Esophagus (tissue), 2 donors: ENCODE measurements at regions not wholly inside any gene's neighbourhood (a gene's known extent, or its start where the extent isn't known, plus 50 kb on each side); places are given as distances from the start of the nearest gene placed in this dataset.
"Not testable (repeated sequence)": the region's sequence is repeated elsewhere in the genome, so short reads cannot be mapped to it uniquely, and the experiment has no call there.

Experiments used
- H3K27ac ChIP-seq, 2 donors: one replicate each; pipeline ENCODE4 v1.5.1; 2013; ENCODE audit warnings: low read depth in 2 of 2, mild to moderate bottlenecking in 2 of 2, inconsistent platforms in 1 of 2, low read length in 1 of 2, moderate library complexity in 1 of 2
- H3K27me3 ChIP-seq, 2 donors: one replicate each; pipeline ENCODE4 v1.6.1; 2013; ENCODE audit warnings: low read length in 2 of 2, control low read depth in 1 of 2, mild to moderate bottlenecking in 1 of 2; ENCODE audit not compliant: insufficient read depth in 2 of 2, control insufficient read depth in 1 of 2
- H3K36me3 ChIP-seq, 2 donors: one replicate each; pipeline ENCODE4 v1.6.1; 2013; ENCODE audit warnings: low read length in 1 of 2; ENCODE audit not compliant: control insufficient read depth in 2 of 2, insufficient read depth in 2 of 2
- H3K4me1 ChIP-seq, 2 donors: one replicate each; pipeline ENCODE4 v1.6.1; 2013; ENCODE audit warnings: low read length in 1 of 2; ENCODE audit not compliant: control insufficient read depth in 2 of 2, insufficient read depth in 2 of 2
- H3K4me3 ChIP-seq, 2 donors: one replicate each; pipeline ENCODE4 v1.5.1; 2013; ENCODE audit warnings: low read length in 2 of 2, mild to moderate bottlenecking in 2 of 2, low read depth in 1 of 2, moderate library complexity in 1 of 2
- H3K9me3 ChIP-seq, 2 donors: one replicate each; pipeline ENCODE4 v1.6.1; 2013; ENCODE audit warnings: mild to moderate bottlenecking in 2 of 2, low read depth in 1 of 2, low read length in 1 of 2, moderate library complexity in 1 of 2; ENCODE audit not compliant: control insufficient read depth in 2 of 2, insufficient read depth in 1 of 2
- WGBS, 2 donors: extraction: QIAGEN DNeasy Blood & Tissue Kit; methylation state at CpG; one replicate each; pipeline ENCODE4 v1.1.7; 2013; 5-methylcytosine and 5-hydroxymethylcytosine counted together
- donor health status: healthy with polysubstance abuse.
- donor health status: Bipolar disorder and iron deficiency.

DNA sequence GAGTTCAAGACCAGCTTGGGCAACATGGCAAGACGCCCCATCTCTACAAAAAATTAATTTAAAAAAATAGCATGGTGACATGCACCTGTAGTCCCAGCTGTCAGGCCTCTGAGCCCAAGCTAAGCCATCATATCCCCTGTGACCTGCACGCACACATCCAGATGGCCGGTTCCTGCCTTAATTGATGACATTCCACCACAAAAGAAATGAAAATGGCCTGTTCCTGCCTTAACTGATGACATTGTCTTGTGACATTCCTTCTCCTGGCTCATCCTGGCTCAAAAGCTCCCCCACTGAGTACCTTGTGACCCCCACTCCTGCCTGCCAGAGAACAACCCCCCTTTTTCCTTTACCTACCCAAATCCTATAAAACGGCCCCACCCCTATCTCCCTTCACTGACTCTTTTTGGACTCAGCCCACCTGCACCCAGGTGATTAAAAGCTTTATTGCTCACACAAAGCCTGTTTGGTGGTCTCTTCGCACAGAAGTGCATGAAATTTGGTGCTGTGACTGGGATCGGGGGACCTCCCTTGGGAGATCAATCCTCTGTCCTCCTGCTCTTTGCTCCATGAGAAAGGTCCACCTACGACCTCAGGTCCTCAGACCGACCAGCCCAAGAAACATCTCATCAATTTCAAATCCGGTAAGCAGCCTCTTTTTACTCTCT, 65.6 kb upstream of the ETAA1 start:
- not testable (repeated sequence) for H3K27me3 ChIP-seq, H3K4me1 ChIP-seq, H3K4me3 ChIP-seq, H3K27ac ChIP-seq, H3K9me3 ChIP-seq, H3K36me3 ChIP-seq
- WGBS, 2 donors = 90 to 92% methylated on average over 9 of the region's 9 CpGs

- Histone ChIP-seq H3K4me3 (no peak overlapping the region), H3K4me1 (no peaks in the 10 kb centered on the region), H3K27ac (no peak overlapping the region), H3K27me3 (no peaks in the 10 kb centered on the region), H3K36me3 (no peaks in the 10 kb centered on the region), H3K9me3 (no peaks in the 10 kb centered on the region)
- WGBS, 2 donors = 79 to 85% methylated on average over 2 of the region's 2 CpGs
Measured at GRCh38 chr2:67337903-67338302, 59.2 kb upstream of the ETAA1 start.

GRCh38 chr2:67338601-67339233, 58.4 kb upstream of the ETAA1 start:
- Histone ChIP-seq H3K4me1 (no peaks in the 10 kb centered on the region), H3K4me3 (no peak overlapping the region), H3K27ac (no peak overlapping the region), H3K36me3 (no peaks in the 10 kb centered on the region), H3K27me3 (no peaks in the 10 kb centered on the region), H3K9me3 (no peaks in the 10 kb centered on the region)
- 83 to 87% methylated on average over 3 of the region's 3 CpGs for WGBS, 2 donors

- H3K27me3 ChIP-seq = no peaks in the 10 kb centered on the region
- H3K9me3 ChIP-seq = no peaks in the 10 kb centered on the region
- WGBS, 2 donors = 75 to 78% methylated on average over 4 of the region's 4 CpGs
- H3K36me3 ChIP-seq = no peaks in the 10 kb centered on the region
- no peak overlapping the region for H3K27ac ChIP-seq
- no peak overlapping the region for H3K4me3 ChIP-seq
- no peaks in the 10 kb centered on the region for H3K4me1 ChIP-seq
Measured at GRCh38 chr2:67339234-67339885, 57.8 kb upstream of the ETAA1 start.

DNA sequence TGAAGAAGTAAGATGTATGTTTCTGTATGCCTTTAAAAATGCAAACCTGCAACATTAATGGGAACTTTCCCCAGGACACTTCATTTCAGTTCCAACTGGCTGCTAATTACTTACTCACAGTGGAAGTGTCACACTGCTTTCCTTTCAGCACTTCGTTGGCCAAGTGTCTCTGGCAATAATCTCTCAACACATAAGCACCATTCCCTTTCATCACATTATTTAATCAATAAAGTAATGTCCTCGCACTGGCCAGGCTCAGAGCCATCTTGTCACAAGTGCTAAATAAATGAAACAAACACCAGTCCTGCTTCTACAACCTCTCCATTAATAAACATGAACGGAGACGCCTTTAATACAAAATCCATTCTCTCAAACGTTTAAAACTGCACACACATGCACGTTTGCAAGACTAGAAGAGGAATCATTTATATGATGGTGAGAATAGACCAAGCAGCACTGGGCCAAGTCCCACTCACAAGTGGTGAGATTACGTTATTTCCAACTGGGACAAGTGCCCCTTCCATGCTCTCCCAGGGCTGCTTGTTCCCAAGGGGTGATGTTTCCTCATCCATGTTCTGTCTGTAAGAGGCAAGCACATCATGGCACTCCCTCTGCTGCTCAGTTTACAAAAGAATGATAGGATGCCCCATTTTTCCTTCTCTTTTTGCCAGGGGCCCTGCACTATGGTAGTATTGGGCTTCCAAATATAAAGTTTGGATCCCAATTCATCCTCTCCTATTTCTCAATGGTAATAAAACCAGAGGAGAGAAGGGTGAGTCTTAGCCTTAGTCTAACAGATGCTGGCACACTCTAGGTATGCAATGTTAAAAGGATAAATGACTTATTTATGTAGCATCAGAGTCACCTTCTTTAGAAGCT, 56.8 kb upstream of the ETAA1 start:
- Histone ChIP-seq H3K4me1 (no peaks in the 10 kb centered on the region), H3K27ac (no peak overlapping the region), H3K27me3 (no peaks in the 10 kb centered on the region), H3K36me3 (no peaks in the 10 kb centered on the region), H3K4me3 (no peak overlapping the region), H3K9me3 (no peaks in the 10 kb centered on the region)
- 54 to 63% methylated on average over 7 of the region's 7 CpGs for WGBS, 2 donors

DNA sequence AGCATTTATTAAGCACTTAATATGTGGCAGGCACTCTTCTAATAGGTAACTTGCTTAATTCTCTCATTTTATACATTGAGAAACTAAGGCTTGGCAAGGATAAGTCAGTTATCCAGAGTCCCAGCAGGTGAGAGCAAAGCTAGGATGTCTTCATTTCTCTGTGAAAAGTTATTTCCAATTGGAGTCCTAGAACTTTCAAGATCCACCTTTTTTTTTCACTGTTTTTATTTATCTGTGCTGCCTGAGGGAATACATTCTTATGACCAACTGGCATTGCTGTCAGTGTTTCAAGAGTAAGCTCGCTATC, 56.2 kb upstream of the ETAA1 start:
- Histone ChIP-seq H3K4me3 (no peak overlapping the region), H3K27ac (no peak overlapping the region), H3K36me3 (no peaks in the 10 kb centered on the region), H3K4me1 (no peaks in the 10 kb centered on the region), H3K9me3 (no peaks in the 10 kb centered on the region), H3K27me3 (no peaks in the 10 kb centered on the region)
- WGBS, 2 donors = 77 to 87% methylated on average over 1 of the region's 1 CpG

GRCh38 chr2:67341336-67341735, 55.8 kb upstream of the ETAA1 start:
- no peak overlapping the region for H3K4me3 ChIP-seq
- 92 to 94% methylated on average over 2 of the region's 2 CpGs for WGBS, 2 donors
- H3K27ac ChIP-seq = no peak overlapping the region
- no peaks in the 10 kb centered on the region for H3K36me3 ChIP-seq
- H3K9me3 ChIP-seq = no peaks in the 10 kb centered on the region
- H3K27me3 ChIP-seq = no peaks in the 10 kb centered on the region
- no peaks in the 10 kb centered on the region for H3K4me1 ChIP-seq

GRCh38 chr2:67342394-67342793, 54.7 kb upstream of the ETAA1 start:
- WGBS, 2 donors = 88 to 93% methylated on average over 3 of the region's 3 CpGs
- Histone ChIP-seq H3K27me3 (no peaks in the 10 kb centered on the region), H3K4me3 (no peak overlapping the region), H3K36me3 (no peaks in the 10 kb centered on the region), H3K27ac (no peak overlapping the region), H3K4me1 (no peaks in the 10 kb centered on the region), H3K9me3 (no peaks in the 10 kb centered on the region)

DNA sequence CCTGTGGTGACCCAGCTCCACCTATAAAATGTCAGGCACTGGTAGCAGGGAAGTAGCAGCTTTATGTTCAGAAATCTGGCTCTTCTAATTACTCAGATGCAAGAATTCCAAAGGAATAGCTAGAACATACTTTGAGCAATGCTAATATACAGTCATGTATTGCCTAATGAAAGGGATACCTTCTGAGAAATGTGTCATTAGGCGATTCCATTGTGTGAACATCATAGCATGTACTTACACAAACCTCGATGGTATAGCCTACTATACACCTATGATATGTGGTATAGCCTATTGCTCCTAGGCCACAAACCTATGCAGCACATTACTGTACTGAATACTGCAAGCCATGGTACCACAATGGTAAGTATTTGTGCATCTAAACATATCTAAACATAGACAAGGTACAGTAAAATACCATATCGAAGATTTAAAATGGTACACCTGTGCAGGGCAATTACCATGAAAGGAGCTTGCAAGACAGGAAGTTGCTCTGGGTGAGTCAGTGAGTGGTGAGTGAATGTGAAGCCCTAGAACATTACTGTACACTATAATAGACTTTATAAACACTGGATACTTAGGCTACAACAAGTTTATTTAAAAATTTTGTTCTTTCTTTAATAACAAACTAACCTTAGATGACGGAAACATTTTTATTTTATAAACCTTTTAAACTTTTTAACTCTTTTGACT, 50.3 kb upstream of the ETAA1 start:
- no peak overlapping the region for H3K27ac ChIP-seq
- H3K4me3 ChIP-seq = no peak overlapping the region
- no peaks in the 10 kb centered on the region for H3K27me3 ChIP-seq
- peaks cover 0 to 4% of the 10 kb centered on the region in 2 donors for H3K9me3 ChIP-seq
- WGBS, 2 donors = 82 to 88% methylated on average over 4 of the region's 4 CpGs
- H3K4me1 ChIP-seq = no peaks in the 10 kb centered on the region
- H3K36me3 ChIP-seq = no peaks in the 10 kb centered on the region
